ENCODE measurements at regions not wholly inside any gene's neighbourhood (a gene's known extent, or its start where the extent isn't known, plus 50 kb on each side); places are given as distances from the start of the nearest gene placed in this dataset.

GRCh38 chr18:40157120-40157519, 1797.9 kb upstream of the PIK3C3 start:
- TF ChIP-seq, protein P1, sequence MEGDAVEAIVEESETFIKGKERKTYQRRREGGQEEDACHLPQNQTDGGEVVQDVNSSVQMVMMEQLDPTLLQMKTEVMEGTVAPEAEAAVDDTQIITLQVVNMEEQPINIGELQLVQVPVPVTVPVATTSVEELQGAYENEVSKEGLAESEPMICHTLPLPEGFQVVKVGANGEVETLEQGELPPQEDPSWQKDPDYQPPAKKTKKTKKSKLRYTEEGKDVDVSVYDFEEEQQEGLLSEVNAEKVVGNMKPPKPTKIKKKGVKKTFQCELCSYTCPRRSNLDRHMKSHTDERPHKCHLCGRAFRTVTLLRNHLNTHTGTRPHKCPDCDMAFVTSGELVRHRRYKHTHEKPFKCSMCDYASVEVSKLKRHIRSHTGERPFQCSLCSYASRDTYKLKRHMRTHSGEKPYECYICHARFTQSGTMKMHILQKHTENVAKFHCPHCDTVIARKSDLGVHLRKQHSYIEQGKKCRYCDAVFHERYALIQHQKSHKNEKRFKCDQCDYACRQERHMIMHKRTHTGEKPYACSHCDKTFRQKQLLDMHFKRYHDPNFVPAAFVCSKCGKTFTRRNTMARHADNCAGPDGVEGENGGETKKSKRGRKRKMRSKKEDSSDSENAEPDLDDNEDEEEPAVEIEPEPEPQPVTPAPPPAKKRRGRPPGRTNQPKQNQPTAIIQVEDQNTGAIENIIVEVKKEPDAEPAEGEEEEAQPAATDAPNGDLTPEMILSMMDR (IDR thresholded peaks at IDR 0.05; ENCODE audit: low read length), result no peak
- no peak for TF ChIP-seq EZH2 (IDR thresholded peaks at IDR 0.05; ENCODE audit: borderline replicate concordance, low read length)
